ENCODE measurements at regions not wholly inside any gene's neighbourhood (a gene's known extent, or its start where the extent isn't known, plus 50 kb on each side); places are given as distances from the start of the nearest gene placed in this dataset.

GRCh38 chr2:66346231-66346664 is 88.7 kb upstream of the MEIS1 start:
- Histone ChIP-seq H3K36me3 (replicated peaks; ENCODE audit: insufficient read depth, low read depth) (no peaks in the 10 kb centered on the region), H3K79me2 (no peaks in the 10 kb centered on the region), H3K9me3 (ENCODE audit: low read depth) (no peaks in the 10 kb centered on the region), H3K27me3 (no peaks in the 10 kb centered on the region), H3K9me2 (replicated peaks; ENCODE audit: insufficient read depth) (no peaks in the 10 kb centered on the region), H3K4me1 (ENCODE audit: insufficient read depth) (no peaks in the 10 kb centered on the region), H3K4me3 (no peak overlapping the region), H4K20me1 (ENCODE audit: insufficient read depth, poor library complexity, severe bottlenecking) (no peaks in the 10 kb centered on the region), H2AFZ (no peak overlapping the region), H3K27ac (peak overlapping the region; percentile 3), H3K4me2 (no peak overlapping the region)
- 18% methylated on average over 4 of the region's 4 CpGs for WGBS (ENCODE audit: low lambda C conversion rate, missing lambda C conversion rate)
- peak; percentile 59 for DNase-seq (ENCODE audit: low spot score)
- no peak for TF ChIP-seq EZH2 (IDR thresholded peaks at IDR 0.05; ENCODE audit: borderline replicate concordance)
- TF ChIP-seq CTCF (IDR thresholded peaks at IDR 0.05; ENCODE audit: poor library complexity) = no peak
- no peak for TF ChIP-seq EZH2phosphoT487 (IDR thresholded peaks at IDR 0.05; ENCODE audit: low read depth, severe bottlenecking, unreplicated experiment)

GRCh38 chr2:66344087-66344663 is 90.8 kb upstream of the MEIS1 start:
- H4K20me1 ChIP-seq (ENCODE audit: insufficient read depth, poor library complexity, severe bottlenecking) = no peaks in the 10 kb centered on the region
- 100% methylated on average over 1 of the region's 1 CpG for WGBS (ENCODE audit: low lambda C conversion rate, missing lambda C conversion rate)

DNA sequence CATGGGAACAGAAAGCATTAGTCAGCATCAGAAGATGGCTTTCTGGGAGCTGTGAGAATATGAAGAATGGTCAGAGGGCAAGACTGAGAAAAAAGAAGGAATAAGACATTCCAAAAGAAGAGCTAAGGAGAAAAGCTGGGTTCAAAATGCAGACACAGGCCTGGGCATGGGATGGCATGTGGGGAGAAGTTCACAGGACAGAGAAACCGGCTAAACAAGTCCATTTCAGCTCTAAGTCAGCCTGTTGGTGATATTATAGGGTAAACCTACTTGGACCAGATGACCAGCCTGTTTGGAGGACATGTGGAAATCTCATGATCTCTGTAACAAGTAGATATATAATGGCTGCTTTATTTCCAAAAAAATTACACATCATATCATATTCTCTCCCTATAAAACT is 91.7 kb upstream of the MEIS1 start:
- no peaks in the 10 kb centered on the region for H3K36me3 ChIP-seq (replicated peaks; ENCODE audit: insufficient read depth, low read depth)
- H3K9me2 ChIP-seq (replicated peaks; ENCODE audit: insufficient read depth) = no peaks in the 10 kb centered on the region
- no peak overlapping the region for H3K4me2 ChIP-seq
- WGBS (ENCODE audit: low lambda C conversion rate, missing lambda C conversion rate) = 83% methylated on average over 1 of the region's 1 CpG
- H3K4me3 ChIP-seq = no peak overlapping the region
- H3K9me3 ChIP-seq (ENCODE audit: low read depth) = no peaks in the 10 kb centered on the region
- H3K79me2 ChIP-seq = no peaks in the 10 kb centered on the region
- no peak overlapping the region for H3K27ac ChIP-seq
- no peaks in the 10 kb centered on the region for H3K4me1 ChIP-seq (ENCODE audit: insufficient read depth)
- H4K20me1 ChIP-seq (ENCODE audit: insufficient read depth, poor library complexity, severe bottlenecking) = no peaks in the 10 kb centered on the region
- TF ChIP-seq EZH2phosphoT487 (IDR thresholded peaks at IDR 0.05; ENCODE audit: low read depth, severe bottlenecking, unreplicated experiment) (no peak), CTCF (IDR thresholded peaks at IDR 0.05; ENCODE audit: poor library complexity) (no peak), EZH2 (IDR thresholded peaks at IDR 0.05; ENCODE audit: borderline replicate concordance) (no peak)
- no peak overlapping the region for H2AFZ ChIP-seq
- DNase-seq (ENCODE audit: low spot score) = no peak
- no peaks in the 10 kb centered on the region for H3K27me3 ChIP-seq

More at GRCh38 chr2:66344087-66344663, 90.8 kb upstream of the MEIS1 start:
- Histone ChIP-seq H3K27me3 (no peaks in the 10 kb centered on the region), H3K4me3 (no peak overlapping the region), H3K79me2 (no peaks in the 10 kb centered on the region), H3K4me1 (ENCODE audit: insufficient read depth) (no peaks in the 10 kb centered on the region), H3K36me3 (replicated peaks; ENCODE audit: insufficient read depth, low read depth) (no peaks in the 10 kb centered on the region), H3K4me2 (no peak overlapping the region), H3K9me3 (ENCODE audit: low read depth) (no peaks in the 10 kb centered on the region), H3K27ac (no peak overlapping the region), H2AFZ (no peak overlapping the region), H3K9me2 (replicated peaks; ENCODE audit: insufficient read depth) (no peaks in the 10 kb centered on the region)
- no peak for DNase-seq (ENCODE audit: low spot score)
- TF ChIP-seq EZH2phosphoT487 (IDR thresholded peaks at IDR 0.05; ENCODE audit: low read depth, severe bottlenecking, unreplicated experiment) (no peak), EZH2 (IDR thresholded peaks at IDR 0.05; ENCODE audit: borderline replicate concordance) (no peak), CTCF (IDR thresholded peaks at IDR 0.05; ENCODE audit: poor library complexity) (no peak)
